ENCODE measurements at regions not wholly inside any gene's neighbourhood (a gene's known extent, or its start where the extent isn't known, plus 50 kb on each side); places are given as distances from the start of the nearest gene placed in this dataset.

GRCh38 chr2:71796174-71796593, 342.8 kb downstream of the DYSF start:
- TF ChIP-seq EZH2phosphoT487 (IDR thresholded peaks at IDR 0.05; ENCODE audit: insufficient read depth, low read depth) (no peak), EZH2 (IDR thresholded peaks at IDR 0.05; ENCODE audit: insufficient read depth, poor library complexity, severe bottlenecking) (no peak)

Data from GM23248 (cell line).